ENCODE measurements at regions not wholly inside any gene's neighbourhood (a gene's known extent, or its start where the extent isn't known, plus 50 kb on each side); places are given as distances from the start of the nearest gene placed in this dataset.

DNA sequence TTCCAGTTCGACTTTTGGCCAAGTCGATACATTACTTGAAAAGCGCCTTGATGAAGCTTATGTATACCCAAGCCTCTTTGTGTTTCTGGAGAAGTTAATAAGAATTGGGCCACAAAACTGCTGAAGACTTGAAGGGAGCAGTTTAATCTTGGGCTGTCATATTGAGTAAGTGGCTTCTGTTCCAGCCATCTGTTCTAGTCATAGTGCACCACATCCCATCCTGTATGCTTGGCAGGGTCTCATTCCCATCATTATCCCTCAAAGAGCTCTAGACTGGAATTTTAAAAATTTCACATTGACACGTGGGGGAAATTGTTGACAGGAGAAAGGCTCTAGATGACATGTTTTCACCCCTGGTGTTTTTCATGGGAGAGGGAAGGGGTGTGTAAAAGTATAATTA is 196.6 kb upstream of the PLPP4 start:
- TF ChIP-seq GATA2 (IDR thresholded peaks at IDR 0.05; ENCODE audit: low read depth, low read length) (no peak), GATA3 (IDR thresholded peaks at IDR 0.05; ENCODE audit: low read depth, low read length) (no peak)

DNA sequence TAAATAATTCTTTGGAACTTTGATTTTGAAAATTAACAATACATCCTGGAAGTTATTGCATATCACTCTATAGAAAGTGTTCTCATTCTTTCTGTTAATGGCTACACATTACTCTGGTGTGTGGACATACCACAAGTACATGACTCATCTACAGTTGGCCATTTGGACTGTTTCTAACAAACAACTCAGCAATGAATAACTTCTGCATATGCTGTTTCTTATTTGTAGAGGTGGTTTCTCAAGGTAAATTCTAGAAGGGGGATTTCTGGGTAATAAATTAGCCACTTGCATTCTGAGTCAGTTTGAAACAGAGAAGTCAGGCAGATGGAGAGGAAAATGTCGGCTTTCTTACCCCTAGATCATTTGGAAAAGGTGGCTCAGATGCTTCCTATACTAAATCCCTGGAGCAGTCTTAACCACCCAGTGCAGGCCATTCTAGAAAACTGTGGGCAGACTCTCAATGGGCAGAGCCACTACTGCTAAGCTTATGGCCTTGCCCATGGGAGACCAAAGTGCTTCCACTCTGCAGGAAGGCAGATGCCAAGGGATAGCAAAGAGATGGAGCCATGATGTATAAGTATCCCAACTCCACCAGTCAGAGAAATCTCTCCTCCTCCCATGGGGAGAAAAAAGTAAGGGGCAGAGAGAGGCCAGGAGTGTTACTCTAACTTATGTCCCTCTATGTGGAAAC is 194.0 kb upstream of the PLPP4 start:
- no peak for TF ChIP-seq GATA2 (IDR thresholded peaks at IDR 0.05; ENCODE audit: low read depth, low read length)
- no peak for TF ChIP-seq GATA3 (IDR thresholded peaks at IDR 0.05; ENCODE audit: low read depth, low read length)

DNA sequence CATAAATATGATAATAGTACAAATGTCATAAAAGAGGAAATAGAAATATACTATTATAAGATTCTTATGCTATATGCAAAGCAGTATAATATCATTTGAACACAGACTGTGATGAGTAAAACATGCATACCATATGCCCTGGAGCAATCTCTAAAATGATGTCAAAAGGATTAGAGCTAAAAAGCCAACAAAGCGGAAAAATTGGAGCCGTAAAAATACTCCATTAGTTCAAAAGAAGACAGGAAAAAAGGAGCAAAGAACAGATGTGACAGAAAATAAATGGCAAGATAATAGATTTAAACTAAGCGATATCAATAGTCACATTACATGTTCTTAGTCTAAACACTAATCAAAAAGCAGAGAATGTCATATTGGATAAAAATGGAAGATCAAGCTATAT is 191.0 kb upstream of the PLPP4 start:
- TF ChIP-seq GATA2 (IDR thresholded peaks at IDR 0.05; ENCODE audit: low read depth, low read length) = no peak
- no peak for TF ChIP-seq GATA3 (IDR thresholded peaks at IDR 0.05; ENCODE audit: low read depth, low read length)

DNA sequence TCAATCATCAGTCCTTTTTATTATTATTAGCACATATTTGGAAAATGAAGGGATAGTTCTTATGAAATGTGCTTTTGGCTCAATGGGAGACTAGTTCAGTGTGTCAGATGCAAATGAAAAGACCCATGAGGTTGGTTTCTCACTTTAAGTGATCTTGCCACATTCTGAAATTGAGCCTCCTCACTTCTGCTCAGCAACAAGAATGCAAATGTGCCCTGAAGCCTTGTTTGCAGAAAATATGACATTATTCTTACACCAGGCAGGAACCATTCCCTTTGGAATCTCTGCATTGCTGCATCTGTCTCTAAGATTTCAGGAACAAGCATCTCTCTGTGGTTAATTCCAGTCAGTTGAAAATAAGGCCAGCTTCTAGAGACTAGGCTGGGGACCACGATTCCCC is 186.1 kb upstream of the PLPP4 start:
- TF ChIP-seq GATA2 (IDR thresholded peaks at IDR 0.05; ENCODE audit: low read depth, low read length) (no peak), GATA3 (IDR thresholded peaks at IDR 0.05; ENCODE audit: low read depth, low read length) (no peak)

DNA sequence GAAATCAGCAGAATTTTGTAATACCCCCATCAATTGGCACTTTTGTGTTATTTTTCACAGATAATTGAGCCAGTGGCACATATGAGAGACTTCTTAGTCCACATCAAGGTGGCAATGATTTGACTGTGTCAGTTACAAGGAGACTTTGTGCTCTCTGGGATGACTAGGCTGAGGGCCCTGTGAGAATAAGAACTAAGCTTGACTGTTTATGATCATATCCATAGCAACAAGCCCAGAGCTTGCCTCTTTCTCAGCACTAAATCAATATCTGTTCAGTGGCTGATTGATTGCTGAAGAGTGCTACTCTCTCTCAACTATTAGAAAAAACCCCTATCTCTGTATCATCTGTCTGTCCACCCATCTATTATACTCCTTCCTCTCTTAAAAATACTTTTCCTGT is 185.3 kb upstream of the PLPP4 start:
- TF ChIP-seq GATA2 (IDR thresholded peaks at IDR 0.05; ENCODE audit: low read depth, low read length) (no peak), GATA3 (IDR thresholded peaks at IDR 0.05; ENCODE audit: low read depth, low read length) (no peak)

DNA sequence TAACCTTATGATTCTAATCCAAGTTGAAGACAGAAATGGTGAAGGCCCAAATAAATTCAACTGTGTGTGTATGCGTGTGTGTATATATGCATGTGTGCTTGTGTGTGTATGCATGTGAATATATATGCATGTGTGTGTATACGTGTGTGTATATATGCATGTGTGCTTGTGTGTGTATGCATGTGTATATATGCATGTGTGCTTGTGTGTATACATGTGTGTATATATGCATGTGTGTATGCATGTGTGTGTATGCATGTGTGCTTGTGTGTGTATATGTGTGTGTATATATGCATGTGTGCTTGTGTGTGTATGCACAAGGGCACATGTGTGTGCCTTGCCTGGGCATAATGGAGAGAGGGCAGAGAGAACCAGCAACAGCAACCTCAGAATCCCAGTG is 184.7 kb upstream of the PLPP4 start:
- no peak for TF ChIP-seq GATA3 (IDR thresholded peaks at IDR 0.05; ENCODE audit: low read depth, low read length)
- no peak for TF ChIP-seq GATA2 (IDR thresholded peaks at IDR 0.05; ENCODE audit: low read depth, low read length)

DNA sequence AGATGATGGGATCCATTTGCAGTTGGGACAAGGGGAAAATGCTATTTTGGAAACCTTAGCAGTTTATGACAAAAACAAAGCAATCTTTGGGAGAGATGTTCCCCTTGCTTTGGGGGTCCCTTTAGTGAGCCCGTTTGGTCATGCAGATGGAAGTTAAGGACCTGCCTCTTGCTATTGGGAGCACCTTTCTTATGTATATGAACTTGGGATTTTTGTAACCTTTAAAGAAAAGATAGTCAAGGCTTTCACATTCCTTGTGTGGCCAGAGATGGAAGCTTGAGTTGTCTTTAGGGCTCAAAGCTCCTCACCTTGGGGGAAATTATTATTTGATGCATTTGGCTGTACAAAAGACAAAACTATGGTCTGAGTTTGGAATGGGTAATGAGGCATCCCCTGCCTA is 179.0 kb upstream of the PLPP4 start:
- no peak for TF ChIP-seq GATA3 (IDR thresholded peaks at IDR 0.05; ENCODE audit: low read depth, low read length)
- TF ChIP-seq GATA2 (IDR thresholded peaks at IDR 0.05; ENCODE audit: low read depth, low read length) = no peak

DNA sequence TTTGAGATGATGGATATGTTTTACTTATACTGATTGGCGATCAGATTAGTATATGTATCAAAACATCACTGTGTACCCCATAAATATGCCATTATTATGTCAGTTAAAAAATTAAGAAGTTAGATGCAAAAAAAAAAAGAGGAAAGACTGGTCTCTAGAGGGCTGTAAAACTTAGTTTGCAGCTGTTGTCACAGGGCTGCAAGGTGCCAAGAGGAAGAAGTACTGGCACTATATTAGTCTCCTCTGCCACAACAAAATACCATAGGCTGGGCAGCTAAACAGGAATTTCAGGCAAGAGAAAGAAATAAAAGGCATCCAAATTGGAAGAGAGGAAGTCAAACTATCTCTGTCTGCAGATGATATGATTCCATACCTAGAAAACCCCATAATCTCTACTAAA is 177.8 kb upstream of the PLPP4 start:
- TF ChIP-seq GATA3 (IDR thresholded peaks at IDR 0.05; ENCODE audit: low read depth, low read length) (no peak), GATA2 (IDR thresholded peaks at IDR 0.05; ENCODE audit: low read depth, low read length) (no peak)

DNA sequence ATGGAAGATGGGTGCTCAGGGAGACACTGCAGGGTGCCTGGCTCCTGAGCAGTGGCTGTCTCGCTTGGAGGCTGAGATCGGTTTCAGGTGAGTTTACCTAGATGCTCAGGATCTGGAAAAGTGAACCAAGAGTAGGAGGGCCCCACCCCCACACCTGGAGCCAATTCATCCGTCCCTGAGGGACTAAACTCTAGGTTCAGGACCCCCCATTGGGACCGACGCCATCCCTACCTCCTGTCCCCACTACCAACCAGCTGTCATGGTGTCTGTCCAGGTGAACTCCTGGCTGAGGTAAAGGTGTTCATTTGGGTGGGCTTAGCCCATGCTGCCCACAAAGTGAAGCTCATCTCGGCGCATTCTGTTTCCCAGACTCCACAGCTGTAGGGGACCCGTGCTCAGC is 174.6 kb upstream of the PLPP4 start:
- TF ChIP-seq GATA2 (IDR thresholded peaks at IDR 0.05; ENCODE audit: low read depth, low read length) (no peak), GATA3 (IDR thresholded peaks at IDR 0.05; ENCODE audit: low read depth, low read length) (no peak)

DNA sequence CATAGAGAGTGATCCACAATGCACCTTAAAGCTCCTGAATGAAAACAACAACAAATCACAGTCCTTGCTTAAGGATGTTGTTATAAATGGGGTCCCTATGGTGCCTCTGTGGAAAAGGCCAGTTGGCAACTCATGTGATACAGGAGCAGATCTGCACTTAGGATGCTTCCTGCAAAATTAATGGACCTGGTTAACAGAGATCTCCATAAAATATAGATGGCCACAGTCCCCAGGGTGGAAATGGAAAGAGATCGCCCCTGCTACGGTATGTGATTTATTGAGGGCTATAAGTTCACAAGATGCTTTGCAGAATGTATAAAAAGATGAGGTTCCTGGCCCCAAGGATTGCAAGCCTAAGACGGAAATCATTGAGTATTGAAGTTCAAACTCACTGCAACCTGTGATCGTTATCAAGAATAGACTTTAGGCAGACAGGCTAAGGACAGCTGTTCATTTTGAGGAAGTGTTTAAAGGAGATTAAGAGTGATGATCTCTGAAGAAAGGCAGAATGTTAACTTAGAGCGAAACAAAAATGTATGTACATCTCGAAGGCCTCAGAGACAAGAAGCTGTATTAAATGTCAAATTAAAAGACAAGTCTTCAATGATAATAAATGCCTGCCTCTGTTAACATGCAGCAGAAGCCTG is 174.1 kb upstream of the PLPP4 start:
- TF ChIP-seq GATA3 (IDR thresholded peaks at IDR 0.05; ENCODE audit: low read depth, low read length) = no peak

DNA sequence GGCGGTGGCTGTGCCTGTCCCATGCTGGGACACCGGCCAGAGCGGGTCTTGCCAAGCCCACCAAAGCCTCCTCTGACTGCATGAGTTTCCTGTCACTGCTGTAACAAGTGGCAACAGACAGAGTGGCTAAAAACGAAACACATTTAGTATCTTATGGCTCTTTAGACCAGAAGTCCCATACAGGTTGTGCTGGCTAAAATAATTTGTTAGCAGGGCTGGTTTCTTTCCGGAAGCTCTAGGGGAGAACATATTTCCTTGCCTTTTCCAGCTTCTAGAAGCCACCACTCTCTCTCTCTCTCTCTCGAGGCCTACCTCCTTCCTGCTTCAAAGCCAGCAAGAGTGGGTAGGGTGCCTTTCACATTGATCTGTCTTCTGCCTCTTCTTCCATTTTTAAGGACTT is 171.6 kb upstream of the PLPP4 start:
- TF ChIP-seq GATA2 (IDR thresholded peaks at IDR 0.05; ENCODE audit: low read depth, low read length) (no peak), GATA3 (IDR thresholded peaks at IDR 0.05; ENCODE audit: low read depth, low read length) (no peak)

DNA sequence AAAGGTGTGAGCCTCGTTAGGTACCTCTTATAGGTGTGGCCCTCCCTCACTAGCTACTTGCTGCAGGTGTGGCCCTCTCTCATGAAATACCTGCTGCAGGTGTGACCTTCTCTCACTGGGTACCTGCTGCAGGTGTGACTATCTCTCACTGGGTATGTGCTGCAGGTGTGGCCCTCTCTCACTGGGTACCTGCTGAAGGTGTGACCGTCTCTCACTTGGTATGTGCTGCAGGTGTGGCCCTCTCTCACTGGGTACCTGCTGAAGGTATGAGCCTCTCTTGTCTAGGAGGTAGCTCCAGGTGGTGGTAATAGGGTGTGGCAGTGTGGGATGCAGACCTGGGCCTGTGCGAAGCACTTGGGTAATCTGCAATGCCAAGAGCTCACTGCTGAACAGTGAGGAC is 170.7 kb upstream of the PLPP4 start:
- TF ChIP-seq GATA3 (IDR thresholded peaks at IDR 0.05; ENCODE audit: low read depth, low read length) = no peak
- TF ChIP-seq GATA2 (IDR thresholded peaks at IDR 0.05; ENCODE audit: low read depth, low read length) = no peak

DNA sequence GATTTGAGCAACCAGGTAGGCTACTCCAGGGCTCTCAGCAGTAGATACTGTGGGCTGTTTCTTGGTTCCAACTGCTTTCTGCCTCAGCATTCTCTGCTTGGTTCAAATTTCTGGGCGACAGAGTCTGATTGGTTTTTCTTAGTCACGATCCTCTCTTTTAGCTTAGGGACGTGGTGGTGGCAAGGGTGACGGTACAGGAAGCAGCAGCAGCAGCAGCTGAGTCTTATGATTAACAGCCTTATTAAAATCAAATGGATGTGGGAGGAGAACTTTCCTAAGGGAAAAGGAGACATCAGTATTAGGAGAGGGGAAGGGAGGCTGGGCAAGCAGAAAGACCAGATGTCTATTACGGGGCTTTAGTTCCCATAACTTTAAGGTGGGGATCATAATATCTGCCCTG is 156.5 kb upstream of the PLPP4 start:
- no peak for TF ChIP-seq GATA3 (IDR thresholded peaks at IDR 0.05; ENCODE audit: low read depth, low read length)

DNA sequence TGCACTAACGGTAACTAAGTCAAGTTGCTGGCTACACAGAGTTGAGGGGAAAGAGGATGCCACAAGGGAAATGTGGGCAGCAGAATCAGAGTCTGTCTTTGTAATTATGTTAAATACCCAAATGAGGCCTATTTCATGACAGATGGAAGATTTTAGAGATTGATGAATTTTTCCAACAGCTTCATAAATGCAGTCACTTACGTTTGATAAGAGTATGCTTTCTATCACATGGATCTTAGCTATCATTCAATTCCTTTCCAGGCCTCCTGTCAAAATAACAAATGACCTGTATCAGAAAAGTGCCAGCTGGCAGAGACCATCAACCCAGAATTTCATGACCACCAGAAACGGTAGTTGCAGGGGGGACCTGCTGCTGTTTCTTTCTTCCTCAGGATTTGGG is 148.4 kb upstream of the PLPP4 start:
- TF ChIP-seq GATA2 (IDR thresholded peaks at IDR 0.05; ENCODE audit: low read depth, low read length) = peak; percentile 87
- TF ChIP-seq GATA3 (IDR thresholded peaks at IDR 0.05; ENCODE audit: low read depth, low read length) = peak; percentile 75

DNA sequence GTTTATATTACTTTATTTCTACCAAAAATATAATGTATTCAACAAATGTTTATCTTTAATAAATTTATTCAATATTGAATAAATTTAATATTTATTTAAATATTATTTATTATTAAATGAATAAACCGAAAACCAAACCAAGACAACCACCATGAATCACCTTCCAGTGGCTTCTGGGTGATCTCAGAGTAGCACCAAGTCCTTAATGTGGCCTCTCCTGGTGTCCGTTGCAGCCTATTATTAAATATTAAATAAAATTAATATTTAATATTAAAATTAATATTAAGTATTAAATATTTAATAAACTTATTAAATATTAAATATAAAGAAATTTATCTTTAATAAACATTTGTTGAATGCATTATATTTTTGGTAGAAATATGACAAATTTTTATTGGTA is 143.3 kb upstream of the PLPP4 start:
- TF ChIP-seq GATA2 (IDR thresholded peaks at IDR 0.05; ENCODE audit: low read depth, low read length) (no peak), GATA3 (IDR thresholded peaks at IDR 0.05; ENCODE audit: low read depth, low read length) (no peak)

DNA sequence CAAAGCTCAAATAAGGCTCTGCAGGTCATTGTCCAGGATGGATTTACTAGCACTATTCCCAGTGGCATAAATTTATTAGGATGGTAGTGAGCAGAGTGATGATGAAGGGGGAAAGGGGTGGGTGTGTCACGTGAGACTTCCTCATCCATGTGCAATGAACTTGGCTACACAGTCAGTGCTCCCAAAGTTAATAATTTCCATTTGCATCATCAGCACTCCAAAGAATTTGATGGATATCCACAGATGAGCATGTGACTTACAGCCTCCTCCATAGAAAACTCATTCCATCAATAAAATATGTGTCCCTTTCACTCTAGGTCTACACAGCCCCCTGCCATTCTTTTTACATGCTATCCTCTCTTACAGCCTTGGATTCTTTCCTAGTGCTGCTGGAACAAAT is 142.6 kb upstream of the PLPP4 start:
- no peak for TF ChIP-seq GATA2 (IDR thresholded peaks at IDR 0.05; ENCODE audit: low read depth, low read length)
- TF ChIP-seq GATA3 (IDR thresholded peaks at IDR 0.05; ENCODE audit: low read depth, low read length) = no peak
